GM23338 (cell line): ENCODE measurements at regions not wholly inside any gene's neighbourhood (a gene's known extent, or its start where the extent isn't known, plus 50 kb on each side); places are given as distances from the start of the nearest gene placed in this dataset.

ENCODE experiments used
- ATAC-seq: fragments of 200-7000 bp; cut with Tn5 transposase; 3 replicates; pipeline ENCODE4 v1.9.1; 2020
- DNase-seq: peaks from one replicate; pipeline ENCODE4 v3.0.0-alpha.2; 2015; ENCODE audit warnings: low spot score
- H2AFZ ChIP-seq: fragments of 200-600 bp; sonication (generic); 2 replicates; pipeline ENCODE4 v1.8.0; 2016; ENCODE audit warnings: antibody characterized with exemption, mild to moderate bottlenecking, moderate library complexity
- H3F3A ChIP-seq: fragments of 200-600 bp; sonication (generic); replicated peaks from 2 replicates; pipeline ENCODE4 v1.8.0; 2017; ENCODE audit warnings: antibody characterized with exemption, mixed run types, low read depth
- H3K27ac ChIP-seq: fragments of 200-600 bp; sonication (generic); 2 replicates; pipeline ENCODE4 v1.6.1; 2016; ENCODE audit warnings: low read depth
- H3K27me3 ChIP-seq: fragments of 200-600 bp; sonication (generic); 2 replicates; pipeline ENCODE4 v1.8.0; 2016; ENCODE audit warnings: mild to moderate bottlenecking, mixed run types, moderate library complexity; ENCODE audit not compliant: insufficient read depth
- H3K36me3 ChIP-seq: fragments of 200-600 bp; sonication (generic); 2 replicates; pipeline ENCODE4 v1.8.0; 2016; ENCODE audit warnings: mild to moderate bottlenecking; ENCODE audit not compliant: insufficient read depth
- H3K4me1 ChIP-seq: fragments of 200-600 bp; sonication (generic); 2 replicates; pipeline ENCODE4 v1.8.0; 2016; ENCODE audit warnings: mild to moderate bottlenecking, moderate library complexity; ENCODE audit not compliant: insufficient read depth
- H3K4me2 ChIP-seq: fragments of 200-600 bp; sonication (generic); 2 replicates; pipeline ENCODE4 v1.7.1; 2017; ENCODE audit warnings: mixed run types
- H3K4me3 ChIP-seq: fragments of 200-600 bp; sonication (generic); 2 replicates; pipeline ENCODE4 v1.6.1; 2016; ENCODE audit warnings: mixed run types
- H3K79me2 ChIP-seq: fragments of 200-600 bp; sonication (generic); replicated peaks from 2 replicates; pipeline ENCODE4 v1.8.0; 2017; ENCODE audit warnings: mild to moderate bottlenecking; ENCODE audit not compliant: insufficient read depth
- H3K9me2 ChIP-seq: fragments of 200-600 bp; sonication (generic); 2 replicates; pipeline ENCODE4 v1.8.0; 2017; ENCODE audit not compliant: insufficient read depth
- H4K20me1 ChIP-seq: fragments of 200-600 bp; sonication (generic); replicated peaks from 2 replicates; pipeline ENCODE4 v1.8.0; 2017; ENCODE audit warnings: mild to moderate bottlenecking; ENCODE audit not compliant: insufficient read depth
- H3K27ac Mint-ChIP-seq: 2 replicates; pipeline ENCODE4 v1.8.0; 2020; ENCODE audit warnings: inconsistent platforms, mild to moderate bottlenecking, moderate library complexity, mixed read lengths
- H3K27me3 Mint-ChIP-seq: 3 replicates; pipeline ENCODE4 v1.8.0; 2022; ENCODE audit warnings: low read depth, mild to moderate bottlenecking, moderate library complexity, mixed read lengths, inconsistent platforms; ENCODE audit not compliant: insufficient read depth, poor library complexity
- H3K36me3 Mint-ChIP-seq: 3 replicates; pipeline ENCODE4 v1.8.0; 2021; ENCODE audit warnings: low read depth, mild to moderate bottlenecking, inconsistent platforms, moderate library complexity, mixed read lengths
- H3K4me1 Mint-ChIP-seq: 3 replicates; pipeline ENCODE4 v1.8.0; 2020; ENCODE audit warnings: mild to moderate bottlenecking, inconsistent platforms, mixed read lengths
- H3K4me3 Mint-ChIP-seq: 3 replicates; pipeline ENCODE4 v1.8.0; 2021; ENCODE audit warnings: moderate library complexity, mild to moderate bottlenecking, inconsistent platforms, mixed read lengths
- H3K9me3 Mint-ChIP-seq: 3 replicates; pipeline ENCODE4 v1.8.0; 2020; ENCODE audit warnings: moderate library complexity, mild to moderate bottlenecking, inconsistent platforms, mixed read lengths
- CREB1 ChIP-seq: fragments of 250-450 bp; sonication (Bioruptor Pico); IDR thresholded peaks from 2 replicates; pipeline ENCODE4 v1.5.0; 2020; ENCODE audit warnings: low read depth, mild to moderate bottlenecking, moderate library complexity
- EZH2 ChIP-seq: fragments of 200-600 bp; sonication (generic); IDR thresholded peaks from one replicate; pipeline ENCODE4 v1.8.0; 2017; ENCODE audit warnings: antibody characterized with exemption, mild to moderate bottlenecking, low read depth; ENCODE audit not compliant: unreplicated experiment
- EZH2phosphoT487 ChIP-seq: fragments of 200-600 bp; sonication (generic); IDR thresholded peaks from one replicate; pipeline ENCODE4 v1.8.1; 2018; ENCODE audit warnings: antibody characterized with exemption; ENCODE audit not compliant: unreplicated experiment
- JUNB ChIP-seq: IDR thresholded peaks from one replicate; pipeline ENCODE4 v1.6.1; 2016; ENCODE audit warnings: antibody characterized with exemption; ENCODE audit not compliant: unreplicated experiment
- NANOG ChIP-seq: IDR thresholded peaks from 2 replicates; pipeline ENCODE4 v1.6.1; 2016; ENCODE audit warnings: antibody characterized with exemption, borderline replicate concordance
- POLR2AphosphoS5 ChIP-seq: IDR thresholded peaks from 2 replicates; pipeline ENCODE4 v1.6.1; 2016; ENCODE audit warnings: antibody characterized with exemption, low read depth
- STAT1 ChIP-seq: IDR thresholded peaks from one replicate; pipeline ENCODE4 v1.6.1; 2016; ENCODE audit warnings: antibody characterized with exemption; ENCODE audit not compliant: unreplicated experiment
- ZNF114 ChIP-seq: fragments of 250-450 bp; sonication (Bioruptor Pico); IDR thresholded peaks from 2 replicates; pipeline ENCODE4 v1.5.0; 2020; ENCODE audit warnings: mild to moderate bottlenecking, moderate library complexity
- ZNF331 ChIP-seq: fragments of 250-450 bp; sonication (Bioruptor Pico); IDR thresholded peaks from 2 replicates; pipeline ENCODE4 v1.5.0; 2020; ENCODE audit warnings: low read depth, mild to moderate bottlenecking, moderate library complexity
- TF ChIP-seq, protein P1 (sequence below): IDR thresholded peaks from one replicate; pipeline ENCODE4 v1.6.1; 2018; ENCODE audit warnings: antibody characterized with exemption; ENCODE audit not compliant: unreplicated experiment
- TF ChIP-seq, protein P2 (sequence below): fragments of 250-450 bp; sonication (Bioruptor Pico); IDR thresholded peaks from 2 replicates; pipeline ENCODE4 v1.5.0; 2020; ENCODE audit warnings: mild to moderate bottlenecking, moderate library complexity
- TF ChIP-seq, protein P3 (sequence below), 2 experiments: fragments of 200-600 bp in 1 of 2; sonication (generic) in 1 of 2; conservative IDR thresholded peaks; 2 replicates each; pipeline versions ENCODE4 v1.5.1 to v1.6.1; 2016 to 2017; ENCODE audit warnings: antibody characterized with exemption in 2 of 2, low read depth in 2 of 2, mild to moderate bottlenecking in 2 of 2, moderate library complexity in 1 of 2
- TF ChIP-seq, protein P4 (sequence below): IDR thresholded peaks from 2 replicates; pipeline ENCODE4 v1.6.1; 2016; ENCODE audit warnings: antibody characterized with exemption

DNA sequence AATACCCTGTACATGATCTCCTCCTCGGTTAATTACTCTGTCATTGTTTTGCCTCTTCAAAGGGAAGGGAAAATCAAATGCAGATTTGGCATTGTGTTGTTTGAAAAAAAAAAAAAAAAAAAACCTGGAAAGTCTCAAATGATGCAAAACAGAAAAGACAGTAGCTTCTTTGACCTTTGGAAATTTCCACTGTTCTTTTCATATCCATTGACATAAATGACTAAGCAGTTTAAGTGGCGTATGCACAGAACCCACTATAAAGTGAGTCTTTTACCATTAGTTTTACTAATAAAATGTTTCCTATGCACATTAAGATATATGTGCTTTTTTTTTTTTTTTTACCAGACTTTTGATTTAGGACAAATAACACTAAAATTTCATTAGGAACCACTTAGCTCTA lies 704.3 kb downstream of the TFAP2A start:
- no peaks in the 10 kb centered on the region for H4K20me1 ChIP-seq
- H3K27me3 Mint-ChIP-seq, result no peaks in the 10 kb centered on the region
- H3K27ac Mint-ChIP-seq, result peak overlapping the region; percentile 78; the same call in 1 of the 2 replicates

More for the DNA sequence above, 704.3 kb downstream of the TFAP2A start:
- no peaks in the 10 kb centered on the region for H3K36me3 Mint-ChIP-seq
- Histone ChIP-seq H3K4me1 (peaks cover 32% of the 10 kb centered on the region), H2AFZ (0 out of 2 replicates have a peak overlapping the region, but pooled peaks have one; percentile 73), H3K4me3 (no peak overlapping the region), H3F3A (no peaks in the 10 kb centered on the region), H3K9me2 (peaks cover 12% of the 10 kb centered on the region), H3K27me3 (no peaks in the 10 kb centered on the region), H3K79me2 (no peaks in the 10 kb centered on the region), H3K36me3 (no peaks in the 10 kb centered on the region), H3K4me2 (peak overlapping the region; percentile 30; the same call in 1 of the 2 replicates), H3K27ac (no peak overlapping the region)
- H3K9me3 Mint-ChIP-seq, result no peaks in the 10 kb centered on the region
- no peak for TF ChIP-seq CREB1 (CRISPR knock-in tag)
- TF ChIP-seq, protein P1, sequence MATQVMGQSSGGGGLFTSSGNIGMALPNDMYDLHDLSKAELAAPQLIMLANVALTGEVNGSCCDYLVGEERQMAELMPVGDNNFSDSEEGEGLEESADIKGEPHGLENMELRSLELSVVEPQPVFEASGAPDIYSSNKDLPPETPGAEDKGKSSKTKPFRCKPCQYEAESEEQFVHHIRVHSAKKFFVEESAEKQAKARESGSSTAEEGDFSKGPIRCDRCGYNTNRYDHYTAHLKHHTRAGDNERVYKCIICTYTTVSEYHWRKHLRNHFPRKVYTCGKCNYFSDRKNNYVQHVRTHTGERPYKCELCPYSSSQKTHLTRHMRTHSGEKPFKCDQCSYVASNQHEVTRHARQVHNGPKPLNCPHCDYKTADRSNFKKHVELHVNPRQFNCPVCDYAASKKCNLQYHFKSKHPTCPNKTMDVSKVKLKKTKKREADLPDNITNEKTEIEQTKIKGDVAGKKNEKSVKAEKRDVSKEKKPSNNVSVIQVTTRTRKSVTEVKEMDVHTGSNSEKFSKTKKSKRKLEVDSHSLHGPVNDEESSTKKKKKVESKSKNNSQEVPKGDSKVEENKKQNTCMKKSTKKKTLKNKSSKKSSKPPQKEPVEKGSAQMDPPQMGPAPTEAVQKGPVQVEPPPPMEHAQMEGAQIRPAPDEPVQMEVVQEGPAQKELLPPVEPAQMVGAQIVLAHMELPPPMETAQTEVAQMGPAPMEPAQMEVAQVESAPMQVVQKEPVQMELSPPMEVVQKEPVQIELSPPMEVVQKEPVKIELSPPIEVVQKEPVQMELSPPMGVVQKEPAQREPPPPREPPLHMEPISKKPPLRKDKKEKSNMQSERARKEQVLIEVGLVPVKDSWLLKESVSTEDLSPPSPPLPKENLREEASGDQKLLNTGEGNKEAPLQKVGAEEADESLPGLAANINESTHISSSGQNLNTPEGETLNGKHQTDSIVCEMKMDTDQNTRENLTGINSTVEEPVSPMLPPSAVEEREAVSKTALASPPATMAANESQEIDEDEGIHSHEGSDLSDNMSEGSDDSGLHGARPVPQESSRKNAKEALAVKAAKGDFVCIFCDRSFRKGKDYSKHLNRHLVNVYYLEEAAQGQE, result no peak
- TF ChIP-seq EZH2phosphoT487, result no peak
- TF ChIP-seq, protein P2, sequence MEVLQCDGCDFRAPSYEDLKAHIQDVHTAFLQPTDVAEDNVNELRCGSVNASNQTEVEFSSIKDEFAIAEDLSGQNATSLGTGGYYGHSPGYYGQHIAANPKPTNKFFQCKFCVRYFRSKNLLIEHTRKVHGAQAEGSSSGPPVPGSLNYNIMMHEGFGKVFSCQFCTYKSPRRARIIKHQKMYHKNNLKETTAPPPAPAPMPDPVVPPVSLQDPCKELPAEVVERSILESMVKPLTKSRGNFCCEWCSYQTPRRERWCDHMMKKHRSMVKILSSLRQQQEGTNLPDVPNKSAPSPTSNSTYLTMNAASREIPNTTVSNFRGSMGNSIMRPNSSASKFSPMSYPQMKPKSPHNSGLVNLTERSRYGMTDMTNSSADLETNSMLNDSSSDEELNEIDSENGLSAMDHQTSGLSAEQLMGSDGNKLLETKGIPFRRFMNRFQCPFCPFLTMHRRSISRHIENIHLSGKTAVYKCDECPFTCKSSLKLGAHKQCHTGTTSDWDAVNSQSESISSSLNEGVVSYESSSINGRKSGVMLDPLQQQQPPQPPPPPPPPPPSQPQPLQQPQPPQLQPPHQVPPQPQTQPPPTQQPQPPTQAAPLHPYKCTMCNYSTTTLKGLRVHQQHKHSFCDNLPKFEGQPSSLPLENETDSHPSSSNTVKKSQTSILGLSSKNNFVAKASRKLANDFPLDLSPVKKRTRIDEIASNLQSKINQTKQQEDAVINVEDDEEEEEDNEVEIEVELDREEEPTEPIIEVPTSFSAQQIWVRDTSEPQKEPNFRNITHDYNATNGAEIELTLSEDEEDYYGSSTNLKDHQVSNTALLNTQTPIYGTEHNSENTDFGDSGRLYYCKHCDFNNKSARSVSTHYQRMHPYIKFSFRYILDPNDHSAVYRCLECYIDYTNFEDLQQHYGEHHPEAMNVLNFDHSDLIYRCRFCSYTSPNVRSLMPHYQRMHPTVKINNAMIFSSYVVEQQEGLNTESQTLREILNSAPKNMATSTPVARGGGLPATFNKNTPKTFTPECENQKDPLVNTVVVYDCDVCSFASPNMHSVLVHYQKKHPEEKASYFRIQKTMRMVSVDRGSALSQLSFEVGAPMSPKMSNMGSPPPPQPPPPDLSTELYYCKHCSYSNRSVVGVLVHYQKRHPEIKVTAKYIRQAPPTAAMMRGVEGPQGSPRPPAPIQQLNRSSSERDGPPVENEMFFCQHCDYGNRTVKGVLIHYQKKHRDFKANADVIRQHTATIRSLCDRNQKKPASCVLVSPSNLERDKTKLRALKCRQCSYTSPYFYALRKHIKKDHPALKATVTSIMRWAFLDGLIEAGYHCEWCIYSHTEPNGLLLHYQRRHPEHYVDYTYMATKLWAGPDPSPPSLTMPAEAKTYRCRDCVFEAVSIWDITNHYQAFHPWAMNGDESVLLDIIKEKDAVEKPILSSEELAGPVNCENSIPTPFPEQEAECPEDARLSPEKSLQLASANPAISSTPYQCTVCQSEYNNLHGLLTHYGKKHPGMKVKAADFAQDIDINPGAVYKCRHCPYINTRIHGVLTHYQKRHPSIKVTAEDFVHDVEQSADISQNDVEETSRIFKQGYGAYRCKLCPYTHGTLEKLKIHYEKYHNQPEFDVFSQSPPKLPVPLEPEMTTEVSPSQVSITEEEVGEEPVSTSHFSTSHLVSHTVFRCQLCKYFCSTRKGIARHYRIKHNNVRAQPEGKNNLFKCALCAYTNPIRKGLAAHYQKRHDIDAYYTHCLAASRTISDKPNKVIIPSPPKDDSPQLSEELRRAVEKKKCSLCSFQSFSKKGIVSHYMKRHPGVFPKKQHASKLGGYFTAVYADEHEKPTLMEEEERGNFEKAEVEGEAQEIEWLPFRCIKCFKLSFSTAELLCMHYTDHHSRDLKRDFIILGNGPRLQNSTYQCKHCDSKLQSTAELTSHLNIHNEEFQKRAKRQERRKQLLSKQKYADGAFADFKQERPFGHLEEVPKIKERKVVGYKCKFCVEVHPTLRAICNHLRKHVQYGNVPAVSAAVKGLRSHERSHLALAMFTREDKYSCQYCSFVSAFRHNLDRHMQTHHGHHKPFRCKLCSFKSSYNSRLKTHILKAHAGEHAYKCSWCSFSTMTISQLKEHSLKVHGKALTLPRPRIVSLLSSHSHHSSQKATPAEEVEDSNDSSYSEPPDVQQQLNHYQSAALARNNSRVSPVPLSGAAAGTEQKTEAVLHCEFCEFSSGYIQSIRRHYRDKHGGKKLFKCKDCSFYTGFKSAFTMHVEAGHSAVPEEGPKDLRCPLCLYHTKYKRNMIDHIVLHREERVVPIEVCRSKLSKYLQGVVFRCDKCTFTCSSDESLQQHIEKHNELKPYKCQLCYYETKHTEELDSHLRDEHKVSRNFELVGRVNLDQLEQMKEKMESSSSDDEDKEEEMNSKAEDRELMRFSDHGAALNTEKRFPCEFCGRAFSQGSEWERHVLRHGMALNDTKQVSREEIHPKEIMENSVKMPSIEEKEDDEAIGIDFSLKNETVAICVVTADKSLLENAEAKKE (CRISPR knock-in tag), result no peak
- TF ChIP-seq, protein P3, sequence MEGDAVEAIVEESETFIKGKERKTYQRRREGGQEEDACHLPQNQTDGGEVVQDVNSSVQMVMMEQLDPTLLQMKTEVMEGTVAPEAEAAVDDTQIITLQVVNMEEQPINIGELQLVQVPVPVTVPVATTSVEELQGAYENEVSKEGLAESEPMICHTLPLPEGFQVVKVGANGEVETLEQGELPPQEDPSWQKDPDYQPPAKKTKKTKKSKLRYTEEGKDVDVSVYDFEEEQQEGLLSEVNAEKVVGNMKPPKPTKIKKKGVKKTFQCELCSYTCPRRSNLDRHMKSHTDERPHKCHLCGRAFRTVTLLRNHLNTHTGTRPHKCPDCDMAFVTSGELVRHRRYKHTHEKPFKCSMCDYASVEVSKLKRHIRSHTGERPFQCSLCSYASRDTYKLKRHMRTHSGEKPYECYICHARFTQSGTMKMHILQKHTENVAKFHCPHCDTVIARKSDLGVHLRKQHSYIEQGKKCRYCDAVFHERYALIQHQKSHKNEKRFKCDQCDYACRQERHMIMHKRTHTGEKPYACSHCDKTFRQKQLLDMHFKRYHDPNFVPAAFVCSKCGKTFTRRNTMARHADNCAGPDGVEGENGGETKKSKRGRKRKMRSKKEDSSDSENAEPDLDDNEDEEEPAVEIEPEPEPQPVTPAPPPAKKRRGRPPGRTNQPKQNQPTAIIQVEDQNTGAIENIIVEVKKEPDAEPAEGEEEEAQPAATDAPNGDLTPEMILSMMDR (conservative IDR thresholded peaks at IDR 0.05; ENCODE audit: low read depth in 2 of 2), result no peak
- TF ChIP-seq, protein P4, sequence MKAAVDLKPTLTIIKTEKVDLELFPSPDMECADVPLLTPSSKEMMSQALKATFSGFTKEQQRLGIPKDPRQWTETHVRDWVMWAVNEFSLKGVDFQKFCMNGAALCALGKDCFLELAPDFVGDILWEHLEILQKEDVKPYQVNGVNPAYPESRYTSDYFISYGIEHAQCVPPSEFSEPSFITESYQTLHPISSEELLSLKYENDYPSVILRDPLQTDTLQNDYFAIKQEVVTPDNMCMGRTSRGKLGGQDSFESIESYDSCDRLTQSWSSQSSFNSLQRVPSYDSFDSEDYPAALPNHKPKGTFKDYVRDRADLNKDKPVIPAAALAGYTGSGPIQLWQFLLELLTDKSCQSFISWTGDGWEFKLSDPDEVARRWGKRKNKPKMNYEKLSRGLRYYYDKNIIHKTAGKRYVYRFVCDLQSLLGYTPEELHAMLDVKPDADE, result no peak
- no peak for TF ChIP-seq NANOG
- no peak for TF ChIP-seq EZH2
- TF ChIP-seq JUNB, result no peak
- no peak for TF ChIP-seq POLR2AphosphoS5
- no peak for TF ChIP-seq ZNF331 (CRISPR knock-in tag)
- TF ChIP-seq ZNF114, result no peak
- no peak for TF ChIP-seq STAT1
- peaks cover 19% of the 10 kb centered on the region for H3K4me1 Mint-ChIP-seq
- no peak overlapping the region for H3K4me3 Mint-ChIP-seq
- DNase-seq (no peak), ATAC-seq (no peak)
